Osteoblast (primary cell): ENCODE measurements at regions not wholly inside any gene's neighbourhood (a gene's known extent, or its start where the extent isn't known, plus 50 kb on each side); places are given as distances from the start of the nearest gene placed in this dataset.

Source experiments
- DNase-seq: peaks from one replicate; pipeline ENCODE4 v3.0.0; 2011; ENCODE audit warnings: low spot score, mixed read lengths; ENCODE audit not compliant: insufficient read length; ENCODE audit errors: missing footprints
- H2AFZ ChIP-seq: 2 replicates; pipeline ENCODE4 v1.6.0; 2011; ENCODE audit warnings: mild to moderate bottlenecking, low read length
- H3K27ac ChIP-seq: 2 replicates; pipeline ENCODE4 v1.5.1; 2011; ENCODE audit warnings: mild to moderate bottlenecking, low read depth, low read length, moderate library complexity
- H3K27me3 ChIP-seq: 2 replicates; pipeline ENCODE4 v1.6.0; 2012; ENCODE audit warnings: mild to moderate bottlenecking, control low read depth, inconsistent platforms, low read length, moderate library complexity; ENCODE audit not compliant: insufficient read depth
- H3K36me3 ChIP-seq: 2 replicates; pipeline ENCODE4 v1.5.1; 2011; ENCODE audit warnings: mild to moderate bottlenecking, low read length, control low read depth, moderate library complexity; ENCODE audit not compliant: insufficient read depth
- H3K4me1 ChIP-seq: 2 replicates; pipeline ENCODE4 v1.5.1; 2011; ENCODE audit warnings: mild to moderate bottlenecking, low read length, control low read depth, moderate library complexity; ENCODE audit not compliant: insufficient read depth
- H3K4me2 ChIP-seq: 2 replicates; pipeline ENCODE4 v1.6.0; 2011; ENCODE audit warnings: mild to moderate bottlenecking, low read length; ENCODE audit not compliant: insufficient read depth
- H3K4me3 ChIP-seq: fragments of 200-600 bp; sonication (generic); 3 replicates; pipeline ENCODE4 v1.5.1; 2012; ENCODE audit warnings: mild to moderate bottlenecking, low read length, inconsistent platforms; ENCODE audit not compliant: insufficient read depth
- H3K79me2 ChIP-seq: 2 replicates; pipeline ENCODE4 v1.6.0; 2012; ENCODE audit warnings: mild to moderate bottlenecking, low read length, control low read depth, inconsistent platforms; ENCODE audit not compliant: insufficient read depth
- H3K9me3 ChIP-seq: 2 replicates; pipeline ENCODE4 v1.5.1; 2011; ENCODE audit warnings: low read depth, low read length, control low read depth
- H4K20me1 ChIP-seq: 2 replicates; pipeline ENCODE4 v1.6.0; 2012; ENCODE audit warnings: mild to moderate bottlenecking, low read length, control low read depth; ENCODE audit not compliant: insufficient read depth
- CTCF ChIP-seq: IDR thresholded peaks from 2 replicates; pipeline ENCODE4 v1.5.1; 2011; ENCODE audit warnings: mild to moderate bottlenecking, low read depth, low read length, moderate library complexity; ENCODE audit errors: extremely low read depth

GRCh38 chr6:98589536-98589935, 244.8 kb upstream of the POU3F2 start:
- Histone ChIP-seq H3K4me2 (no peak overlapping the region), H2AFZ (no peak overlapping the region), H3K79me2 (no peaks in the 10 kb centered on the region), H3K36me3 (no peaks in the 10 kb centered on the region), H3K4me1 (no peaks in the 10 kb centered on the region), H3K9me3 (peaks cover 6% of the 10 kb centered on the region), H4K20me1 (no peaks in the 10 kb centered on the region), H3K27me3 (no peaks in the 10 kb centered on the region), H3K4me3 (no peak overlapping the region), H3K27ac (no peak overlapping the region)
- no peak for DNase-seq
- TF ChIP-seq CTCF = no peak

GRCh38 chr6:98590136-98590681, 244.2 kb upstream of the POU3F2 start:
- H3K4me2 ChIP-seq = no peak overlapping the region
- no peak overlapping the region for H3K4me3 ChIP-seq
- no peaks in the 10 kb centered on the region for H3K79me2 ChIP-seq
- no peak overlapping the region for H2AFZ ChIP-seq
- no peaks in the 10 kb centered on the region for H3K4me1 ChIP-seq
- no peaks in the 10 kb centered on the region for H4K20me1 ChIP-seq
- DNase-seq = no peak
- no peaks in the 10 kb centered on the region for H3K36me3 ChIP-seq
- H3K27me3 ChIP-seq = no peaks in the 10 kb centered on the region
- peaks cover 6% of the 10 kb centered on the region for H3K9me3 ChIP-seq
- H3K27ac ChIP-seq = no peak overlapping the region
- no peak for TF ChIP-seq CTCF

- Histone ChIP-seq H3K4me1 (no peaks in the 10 kb centered on the region), H2AFZ (no peak overlapping the region), H3K27me3 (no peaks in the 10 kb centered on the region), H3K4me2 (no peak overlapping the region), H3K27ac (no peak overlapping the region), H3K4me3 (no peak overlapping the region), H4K20me1 (no peaks in the 10 kb centered on the region), H3K9me3 (peaks cover 2% of the 10 kb centered on the region), H3K36me3 (no peaks in the 10 kb centered on the region), H3K79me2 (no peaks in the 10 kb centered on the region)
- DNase-seq = no peak
- no peak for TF ChIP-seq CTCF
Measured at GRCh38 chr6:98590997-98591396, 243.4 kb upstream of the POU3F2 start.

- Histone ChIP-seq H3K4me2 (no peak overlapping the region), H4K20me1 (no peaks in the 10 kb centered on the region), H3K9me3 (peaks cover 2% of the 10 kb centered on the region), H3K4me3 (no peak overlapping the region), H3K27ac (no peak overlapping the region), H3K36me3 (no peaks in the 10 kb centered on the region), H3K27me3 (no peaks in the 10 kb centered on the region), H3K79me2 (no peaks in the 10 kb centered on the region), H2AFZ (no peak overlapping the region), H3K4me1 (no peaks in the 10 kb centered on the region)
- no peak for DNase-seq
- no peak for TF ChIP-seq CTCF
Measured at GRCh38 chr6:98593676-98594075, 240.7 kb upstream of the POU3F2 start.
